DND-41 (cell line): ENCODE measurements at regions not wholly inside any gene's neighbourhood (a gene's known extent, or its start where the extent isn't known, plus 50 kb on each side); places are given as distances from the start of the nearest gene placed in this dataset.
"Not testable (repeated sequence)": the region's sequence is repeated elsewhere in the genome, so short reads cannot be mapped to it uniquely, and the experiment has no call there.

Experiments
- EZH2 ChIP-seq: IDR thresholded peaks from 3 replicates; pipeline ENCODE4 v1.6.1; 2012; ENCODE audit warnings: borderline replicate concordance, low read depth, mild to moderate bottlenecking, moderate library complexity, low read length, inconsistent platforms; ENCODE audit not compliant: severe bottlenecking
- TF ChIP-seq, protein P1 (sequence below): IDR thresholded peaks from 2 replicates; pipeline ENCODE4 v1.5.1; 2012; ENCODE audit warnings: borderline replicate concordance, low read length, moderate library complexity, mild to moderate bottlenecking; ENCODE audit not compliant: poor library complexity, severe bottlenecking; ENCODE audit errors: extremely low read depth

DNA sequence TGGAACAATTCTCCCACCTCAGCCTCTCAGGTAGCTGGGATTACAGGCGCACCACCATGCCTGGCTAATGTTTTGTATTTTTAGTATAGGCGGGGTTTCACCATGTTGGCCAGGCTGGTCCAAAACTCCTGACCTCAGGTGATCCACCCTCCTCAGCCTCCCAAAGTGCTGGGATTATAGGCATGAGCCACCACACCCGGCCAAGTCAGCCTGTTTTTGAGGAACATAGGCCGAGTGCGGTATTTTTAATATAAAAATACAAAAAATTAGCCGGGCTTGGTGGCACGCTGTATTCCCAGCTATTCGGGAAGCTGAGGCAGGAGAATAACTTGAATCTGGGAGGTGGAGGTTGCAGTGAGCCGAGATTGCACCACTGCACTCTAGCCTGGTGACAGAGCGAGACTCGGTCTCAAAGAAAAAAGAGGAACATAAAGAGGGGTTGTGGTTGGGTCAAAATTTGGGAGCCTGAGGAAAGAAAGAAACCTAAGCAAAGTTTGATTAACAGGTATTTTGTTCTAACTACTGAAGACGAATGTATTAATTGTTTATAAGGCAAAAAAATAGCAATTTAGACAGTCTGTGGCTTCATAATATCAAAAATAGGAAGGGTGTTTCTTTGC lies 51.6 kb upstream of the ZNF254 start:
- TF ChIP-seq EZH2: not testable (repeated sequence)
- TF ChIP-seq, protein P1, sequence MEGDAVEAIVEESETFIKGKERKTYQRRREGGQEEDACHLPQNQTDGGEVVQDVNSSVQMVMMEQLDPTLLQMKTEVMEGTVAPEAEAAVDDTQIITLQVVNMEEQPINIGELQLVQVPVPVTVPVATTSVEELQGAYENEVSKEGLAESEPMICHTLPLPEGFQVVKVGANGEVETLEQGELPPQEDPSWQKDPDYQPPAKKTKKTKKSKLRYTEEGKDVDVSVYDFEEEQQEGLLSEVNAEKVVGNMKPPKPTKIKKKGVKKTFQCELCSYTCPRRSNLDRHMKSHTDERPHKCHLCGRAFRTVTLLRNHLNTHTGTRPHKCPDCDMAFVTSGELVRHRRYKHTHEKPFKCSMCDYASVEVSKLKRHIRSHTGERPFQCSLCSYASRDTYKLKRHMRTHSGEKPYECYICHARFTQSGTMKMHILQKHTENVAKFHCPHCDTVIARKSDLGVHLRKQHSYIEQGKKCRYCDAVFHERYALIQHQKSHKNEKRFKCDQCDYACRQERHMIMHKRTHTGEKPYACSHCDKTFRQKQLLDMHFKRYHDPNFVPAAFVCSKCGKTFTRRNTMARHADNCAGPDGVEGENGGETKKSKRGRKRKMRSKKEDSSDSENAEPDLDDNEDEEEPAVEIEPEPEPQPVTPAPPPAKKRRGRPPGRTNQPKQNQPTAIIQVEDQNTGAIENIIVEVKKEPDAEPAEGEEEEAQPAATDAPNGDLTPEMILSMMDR: not testable (repeated sequence)
